Osteoblast (primary cell): ENCODE measurements at regions not wholly inside any gene's neighbourhood (a gene's known extent, or its start where the extent isn't known, plus 50 kb on each side); places are given as distances from the start of the nearest gene placed in this dataset.
A peak's percentile ranks its signal among the peaks of the same experiment; 100 is the strongest.
"Not testable (repeated sequence)": the region's sequence is repeated elsewhere in the genome, so short reads cannot be mapped to it uniquely, and the experiment has no call there.

Source experiments
- DNase-seq: peaks from one replicate; pipeline ENCODE4 v3.0.0; 2011; ENCODE audit warnings: low spot score, mixed read lengths; ENCODE audit not compliant: insufficient read length; ENCODE audit errors: missing footprints
- H2AFZ ChIP-seq: 2 replicates; pipeline ENCODE4 v1.6.0; 2011; ENCODE audit warnings: mild to moderate bottlenecking, low read length
- H3K27ac ChIP-seq: 2 replicates; pipeline ENCODE4 v1.5.1; 2011; ENCODE audit warnings: mild to moderate bottlenecking, low read depth, low read length, moderate library complexity
- H3K27me3 ChIP-seq: 2 replicates; pipeline ENCODE4 v1.6.0; 2012; ENCODE audit warnings: mild to moderate bottlenecking, control low read depth, inconsistent platforms, low read length, moderate library complexity; ENCODE audit not compliant: insufficient read depth
- H3K36me3 ChIP-seq: 2 replicates; pipeline ENCODE4 v1.5.1; 2011; ENCODE audit warnings: mild to moderate bottlenecking, low read length, control low read depth, moderate library complexity; ENCODE audit not compliant: insufficient read depth
- H3K4me1 ChIP-seq: 2 replicates; pipeline ENCODE4 v1.5.1; 2011; ENCODE audit warnings: mild to moderate bottlenecking, low read length, control low read depth, moderate library complexity; ENCODE audit not compliant: insufficient read depth
- H3K4me2 ChIP-seq: 2 replicates; pipeline ENCODE4 v1.6.0; 2011; ENCODE audit warnings: mild to moderate bottlenecking, low read length; ENCODE audit not compliant: insufficient read depth
- H3K4me3 ChIP-seq: fragments of 200-600 bp; sonication (generic); 3 replicates; pipeline ENCODE4 v1.5.1; 2012; ENCODE audit warnings: mild to moderate bottlenecking, low read length, inconsistent platforms; ENCODE audit not compliant: insufficient read depth
- H3K79me2 ChIP-seq: 2 replicates; pipeline ENCODE4 v1.6.0; 2012; ENCODE audit warnings: mild to moderate bottlenecking, low read length, control low read depth, inconsistent platforms; ENCODE audit not compliant: insufficient read depth
- H3K9me3 ChIP-seq: 2 replicates; pipeline ENCODE4 v1.5.1; 2011; ENCODE audit warnings: low read depth, low read length, control low read depth
- H4K20me1 ChIP-seq: 2 replicates; pipeline ENCODE4 v1.6.0; 2012; ENCODE audit warnings: mild to moderate bottlenecking, low read length, control low read depth; ENCODE audit not compliant: insufficient read depth
- CTCF ChIP-seq: IDR thresholded peaks from 2 replicates; pipeline ENCODE4 v1.5.1; 2011; ENCODE audit warnings: mild to moderate bottlenecking, low read depth, low read length, moderate library complexity; ENCODE audit errors: extremely low read depth

GRCh38 chr3:157585386-157585785 lies 82.2 kb upstream of the VEPH1 start:
- Histone ChIP-seq H3K4me2 (no peak overlapping the region), H3K79me2 (no peaks in the 10 kb centered on the region), H3K4me1 (peaks cover 11% of the 10 kb centered on the region), H4K20me1 (no peaks in the 10 kb centered on the region), H3K27ac (no peak overlapping the region), H3K36me3 (no peaks in the 10 kb centered on the region), H2AFZ (no peak overlapping the region), H3K27me3 (no peaks in the 10 kb centered on the region), H3K9me3 (no peaks in the 10 kb centered on the region), H3K4me3 (no peak overlapping the region)
- TF ChIP-seq CTCF, result no peak
- no peak for DNase-seq

- H2AFZ ChIP-seq, result no peak overlapping the region
- no peaks in the 10 kb centered on the region for H4K20me1 ChIP-seq
- H3K4me3 ChIP-seq, result no peak overlapping the region
- no peaks in the 10 kb centered on the region for H3K9me3 ChIP-seq
- no peaks in the 10 kb centered on the region for H3K79me2 ChIP-seq
- no peak for DNase-seq
- TF ChIP-seq CTCF, result no peak
- H3K4me2 ChIP-seq, result no peak overlapping the region
- no peaks in the 10 kb centered on the region for H3K36me3 ChIP-seq
- no peaks in the 10 kb centered on the region for H3K27me3 ChIP-seq
- no peak overlapping the region for H3K27ac ChIP-seq
- peaks cover 11% of the 10 kb centered on the region for H3K4me1 ChIP-seq
Measured at GRCh38 chr3:157582637-157582973, 79.4 kb upstream of the VEPH1 start.

GRCh38 chr3:157581956-157582636 lies 78.9 kb upstream of the VEPH1 start:
- peak; percentile 15 for TF ChIP-seq CTCF
- H2AFZ ChIP-seq, H3K27me3 ChIP-seq, H3K4me2 ChIP-seq, H3K36me3 ChIP-seq, H4K20me1 ChIP-seq, H3K79me2 ChIP-seq, H3K4me3 ChIP-seq, H3K27ac ChIP-seq, DNase-seq, H3K9me3 ChIP-seq: not testable (repeated sequence)
- H3K4me1 ChIP-seq, result peaks cover 11% of the 10 kb centered on the region

GRCh38 chr3:157581371-157581770 lies 78.2 kb upstream of the VEPH1 start:
- Histone ChIP-seq H3K4me2 (peak overlapping the region; percentile 12), H3K27ac (no peak overlapping the region), H3K4me1 (peaks cover 11% of the 10 kb centered on the region), H2AFZ (no peak overlapping the region), H3K4me3 (no peak overlapping the region), H3K27me3 (no peaks in the 10 kb centered on the region), H3K79me2 (no peaks in the 10 kb centered on the region), H4K20me1 (no peaks in the 10 kb centered on the region), H3K9me3 (no peaks in the 10 kb centered on the region), H3K36me3 (no peaks in the 10 kb centered on the region)
- TF ChIP-seq CTCF, result no peak
- DNase-seq, result no peak
